CD4-positive, alpha-beta T cell treated with Interleukin-4 for 4 hours (primary cell): ENCODE measurements at regions not wholly inside any gene's neighbourhood (a gene's known extent, or its start where the extent isn't known, plus 50 kb on each side); places are given as distances from the start of the nearest gene placed in this dataset.
"Not testable (repeated sequence)": the region's sequence is repeated elsewhere in the genome, so short reads cannot be mapped to it uniquely, and the experiment has no call there.

Experiments used
- DNase-seq: peaks from one replicate; pipeline ENCODE4 v3.0.0-alpha.2; 2020

DNA sequence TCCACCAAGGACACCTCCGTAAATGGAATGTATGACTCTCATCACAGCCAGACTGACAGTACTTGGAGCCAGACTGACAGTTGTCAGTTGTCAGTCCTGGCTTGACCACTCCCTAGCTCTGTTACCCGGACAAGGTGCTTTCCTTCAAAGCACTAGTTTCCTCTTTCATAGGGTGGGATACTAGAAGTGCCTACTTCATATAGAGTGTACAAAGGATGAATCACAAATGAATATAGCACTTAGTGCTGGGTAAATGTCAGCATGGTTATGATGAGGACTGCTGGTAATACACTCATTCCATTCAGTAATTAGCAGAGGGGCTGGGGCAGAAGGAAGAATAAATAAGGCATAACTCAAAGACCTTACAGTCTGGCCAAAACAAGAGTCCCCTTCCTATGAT is 91.4 kb downstream of the ARL4C start:
- DNase-seq = no peak

DNA sequence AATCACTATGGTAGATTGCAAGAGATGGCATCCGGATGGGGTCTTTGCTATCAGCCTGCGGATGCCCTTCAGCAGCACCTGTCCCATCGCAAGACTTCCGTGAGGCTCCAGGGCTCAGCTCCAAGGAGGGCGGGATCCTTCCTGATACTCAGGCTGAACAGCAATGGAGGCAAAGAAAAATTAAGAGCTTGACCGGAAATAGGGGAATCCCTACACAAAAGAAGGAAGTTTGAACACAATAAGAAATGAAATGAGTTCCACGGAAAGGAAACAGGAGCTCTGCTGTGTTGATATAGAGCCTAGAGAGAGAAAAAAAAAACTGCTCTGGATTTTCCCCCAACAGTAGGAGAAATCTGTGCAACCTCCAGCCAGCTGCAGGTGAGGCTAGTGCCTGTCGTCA is 91.9 kb downstream of the ARL4C start:
- DNase-seq = no peak

DNA sequence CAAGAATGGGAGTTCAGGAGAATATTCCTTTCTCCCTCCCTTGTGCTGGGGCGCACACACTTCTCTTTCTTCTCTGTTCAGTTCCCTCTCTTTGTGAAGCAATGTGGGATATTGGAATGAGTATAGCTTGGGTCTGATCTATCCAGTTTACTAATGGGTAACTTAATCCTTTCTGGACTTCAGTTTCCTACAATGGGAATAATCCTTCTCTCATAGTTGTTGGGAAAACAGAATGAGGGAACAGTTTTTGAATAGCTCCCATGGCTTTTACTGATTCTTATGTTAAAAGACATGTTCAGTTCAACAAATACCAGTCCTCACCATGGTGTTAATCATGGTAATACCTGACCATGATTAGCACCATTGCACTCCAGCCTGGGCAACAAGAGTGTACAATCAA is 93.1 kb downstream of the ARL4C start:
- no peak for DNase-seq

DNA sequence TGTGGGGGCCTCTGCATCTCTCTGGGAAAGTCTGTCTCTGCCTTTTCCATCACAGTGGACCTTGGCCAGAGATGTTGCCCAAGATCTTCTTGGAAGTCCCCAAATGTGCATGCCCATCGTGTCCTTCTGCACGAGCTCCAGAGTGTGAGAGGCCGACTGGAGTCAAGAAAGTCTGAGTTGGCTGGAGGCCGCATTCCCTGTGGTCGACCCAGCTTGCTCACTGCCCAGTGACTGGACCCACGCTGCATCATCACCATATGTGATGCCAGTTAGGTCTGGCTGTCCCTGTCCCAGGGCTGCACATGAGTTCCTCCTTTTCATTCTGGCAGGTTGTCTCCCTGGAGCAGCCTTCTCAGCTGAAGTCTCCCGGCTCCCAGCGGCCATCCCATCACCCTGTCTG is 93.8 kb downstream of the ARL4C start:
- DNase-seq = no peak

DNA sequence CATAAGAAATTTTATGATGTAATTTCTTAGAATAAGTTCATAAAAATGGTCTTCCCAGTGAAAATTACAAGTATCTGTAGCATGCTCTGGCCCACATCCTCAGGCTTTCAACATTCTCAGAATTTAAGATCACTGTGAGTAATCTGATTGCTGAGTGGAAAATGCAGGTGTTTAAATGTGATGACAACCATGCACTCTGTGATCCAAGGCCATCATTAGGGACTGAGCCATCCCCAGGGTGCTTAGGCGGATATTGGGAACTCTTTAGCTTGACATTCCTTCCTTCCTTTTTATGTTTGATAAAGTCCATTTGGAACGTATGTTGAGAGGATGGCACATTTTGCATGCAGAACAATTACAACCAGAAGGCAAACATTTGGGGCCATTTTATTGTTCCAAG is 95.5 kb downstream of the ARL4C start:
- no peak for DNase-seq

DNA sequence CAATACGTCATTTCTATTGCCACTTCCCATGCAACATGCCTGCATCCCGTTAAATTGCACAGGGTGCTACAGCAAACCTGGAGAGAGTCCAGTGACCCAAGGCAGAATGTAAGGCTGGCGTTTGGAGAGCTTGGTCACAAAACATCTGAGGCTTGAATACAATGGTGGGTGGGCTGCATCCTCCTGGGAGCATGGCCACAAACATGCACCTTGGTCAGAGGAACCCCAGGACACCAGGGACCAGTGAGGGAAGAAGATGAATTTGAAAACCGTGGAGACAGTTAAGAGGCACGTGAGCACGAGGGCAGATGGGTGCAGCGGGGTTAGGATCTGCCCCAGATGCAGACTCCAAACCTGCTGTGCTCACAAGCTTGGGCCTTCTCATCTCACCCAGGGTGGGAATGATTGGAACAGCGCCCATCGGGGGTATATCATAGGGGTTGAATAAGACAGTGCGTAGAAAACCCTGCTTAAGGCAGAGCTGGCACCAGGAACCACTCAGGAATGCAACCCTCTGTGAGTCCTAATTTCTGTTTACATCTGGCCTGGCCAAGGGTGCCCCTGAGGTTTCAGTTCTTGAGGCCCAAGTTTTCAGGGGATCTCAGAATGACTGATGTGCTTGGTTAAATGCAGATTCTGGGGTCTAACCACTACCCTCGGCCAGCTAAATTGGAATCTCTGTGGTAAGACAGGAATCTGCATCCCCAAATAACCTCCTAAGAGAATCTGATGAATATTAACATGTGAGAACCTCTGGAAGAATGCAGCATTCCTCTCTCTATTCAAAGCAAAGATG is 97.2 kb downstream of the ARL4C start:
- DNase-seq = no peak

DNA sequence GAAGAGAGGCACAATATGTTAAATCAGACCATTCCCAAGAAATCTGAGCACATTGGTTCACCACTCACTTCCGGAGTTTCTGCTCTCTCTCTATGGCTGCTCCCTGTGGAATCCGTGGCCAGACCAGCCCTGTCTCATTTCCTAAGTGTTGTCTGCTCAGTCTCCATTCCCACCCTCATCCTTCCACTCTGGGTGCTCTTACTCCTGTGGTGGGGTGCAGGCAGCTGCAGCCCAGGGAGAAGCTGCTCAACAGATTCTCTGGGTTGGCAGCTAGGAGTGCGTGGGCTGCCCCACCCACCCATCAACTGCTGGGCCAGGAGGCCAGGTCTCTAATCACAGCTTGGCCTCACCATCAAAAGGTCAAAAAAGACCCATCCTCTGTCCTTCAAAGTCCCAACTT is 98.3 kb downstream of the ARL4C start:
- DNase-seq = no peak

DNA sequence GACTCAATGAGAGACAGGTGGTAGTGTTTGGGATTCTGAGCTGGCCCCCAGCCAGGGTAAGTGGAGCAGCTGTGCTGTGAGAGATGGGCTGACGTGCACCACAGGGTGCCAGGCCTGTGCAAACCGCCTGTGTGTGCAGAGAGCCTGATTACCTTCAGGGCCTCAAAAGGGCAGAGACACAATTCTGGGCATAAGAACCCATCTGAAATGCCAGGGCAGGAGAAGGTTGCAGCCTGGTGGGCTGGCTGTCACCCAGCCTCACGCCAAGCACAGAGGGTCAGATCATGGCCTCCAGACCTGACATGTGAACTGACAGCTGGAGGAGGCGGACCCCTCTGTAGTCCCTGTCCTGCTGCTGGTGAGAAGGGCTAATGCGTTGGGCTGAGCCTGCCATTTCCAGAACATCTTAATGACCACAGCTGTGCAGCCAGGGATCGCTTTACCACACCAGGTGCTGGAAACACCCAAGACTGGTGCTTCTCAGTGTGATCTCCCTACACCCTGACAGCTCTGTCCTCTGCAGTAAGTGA is 100.9 kb downstream of the ARL4C start:
- no peak for DNase-seq

DNA sequence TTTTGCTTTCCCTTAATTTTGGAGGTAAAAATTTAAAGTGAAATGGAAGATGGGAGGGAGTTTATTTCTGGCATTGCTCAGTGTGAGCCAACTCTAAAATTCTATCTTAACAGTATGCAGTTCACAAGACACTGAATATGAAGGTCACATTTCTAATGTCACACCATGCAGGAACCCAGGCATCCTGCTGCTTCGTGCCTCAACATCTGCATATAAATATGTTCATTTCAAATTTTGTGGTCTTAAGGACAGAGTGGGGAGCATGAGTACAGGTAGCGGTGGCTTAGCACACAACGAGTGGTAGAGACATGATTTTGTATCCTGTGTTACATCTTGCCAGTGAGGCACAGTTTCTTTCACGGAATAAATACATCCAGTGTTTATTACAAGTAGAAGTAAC is 102.4 kb downstream of the ARL4C start:
- no peak for DNase-seq

DNA sequence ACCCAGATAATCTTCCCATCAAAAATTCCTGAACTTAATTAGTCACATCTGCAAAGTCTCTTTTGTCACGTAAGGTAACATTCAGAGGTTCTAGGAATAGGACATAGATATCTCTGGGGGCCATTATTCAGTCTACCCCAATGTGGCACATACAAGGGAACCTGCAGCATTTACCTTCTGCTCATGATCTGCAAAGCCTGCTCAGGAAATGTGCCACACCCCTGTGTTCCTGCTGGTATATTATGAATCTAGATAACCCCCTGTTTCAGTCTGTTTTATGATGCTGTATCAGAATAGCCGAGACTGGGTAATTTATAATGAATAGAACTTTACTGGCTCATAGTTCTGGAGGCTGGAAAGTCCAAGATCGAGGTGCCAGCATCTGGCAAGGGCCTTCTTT is 103.5 kb downstream of the ARL4C start:
- peak; percentile 53 for DNase-seq

DNA sequence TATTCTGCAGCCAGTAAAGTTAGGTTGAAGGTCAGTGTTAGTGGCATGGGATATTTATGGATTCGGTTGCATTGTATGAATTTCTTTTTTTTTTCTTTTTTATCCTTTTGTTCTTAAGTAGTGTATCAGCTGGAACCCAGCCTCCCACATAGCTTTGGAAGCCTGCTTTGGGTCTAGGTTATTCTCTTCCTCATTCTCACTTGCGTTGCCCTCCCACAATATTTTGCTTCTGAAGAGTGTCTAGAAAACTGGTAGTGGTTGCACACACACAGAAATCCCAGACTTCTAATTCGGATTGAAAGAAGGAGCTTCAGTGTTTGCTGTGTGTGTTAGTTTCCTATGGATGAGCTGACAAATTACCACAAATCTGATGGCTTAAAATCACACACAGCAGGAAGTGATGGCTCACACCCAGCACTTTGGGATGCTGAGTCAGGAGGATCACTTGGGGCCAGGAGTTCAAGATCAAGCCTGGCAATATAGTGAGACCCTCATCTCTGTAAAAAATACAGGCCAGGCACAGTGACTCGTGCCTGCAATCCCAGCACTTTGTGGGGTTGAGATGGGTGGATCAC is 104.8 kb downstream of the ARL4C start:
- no peak for DNase-seq

DNA sequence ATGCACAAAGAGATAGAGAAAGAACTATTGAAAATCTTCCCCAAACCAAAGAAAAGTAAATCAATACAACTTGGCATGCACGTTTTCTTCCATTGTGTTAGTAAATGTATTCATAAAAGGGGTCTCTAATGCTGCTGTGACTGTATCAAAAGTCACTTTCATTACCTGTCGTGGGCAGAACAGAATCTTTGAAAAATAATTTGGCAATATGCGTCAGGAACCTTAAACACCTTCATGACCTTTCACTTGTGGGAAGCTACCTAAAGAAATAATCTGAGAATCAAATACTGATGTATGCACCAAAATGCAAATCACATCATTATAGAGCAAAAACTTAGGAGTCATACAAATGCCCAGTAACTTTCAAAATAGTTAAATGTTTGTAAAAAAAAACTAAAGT is 105.3 kb downstream of the ARL4C start:
- no peak for DNase-seq

DNA sequence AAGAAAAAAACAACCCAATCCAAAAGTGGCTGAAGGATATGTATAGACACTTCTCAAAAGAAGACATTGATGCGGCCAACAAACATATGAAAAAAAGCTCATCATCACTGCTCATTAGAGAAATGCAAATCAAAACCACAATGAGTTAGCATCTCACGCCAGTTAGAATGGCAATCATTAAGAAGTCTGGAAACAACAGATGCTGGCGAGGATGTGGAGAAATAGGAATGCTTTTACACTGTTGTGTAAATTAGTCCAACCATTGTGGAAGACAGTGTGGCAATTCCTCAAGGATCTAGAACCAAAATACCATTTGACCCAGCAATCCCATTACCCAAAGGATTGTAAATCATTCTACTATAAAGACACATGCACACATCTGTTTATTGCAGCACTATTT is 107.2 kb downstream of the ARL4C start:
- not testable (repeated sequence) for DNase-seq

DNA sequence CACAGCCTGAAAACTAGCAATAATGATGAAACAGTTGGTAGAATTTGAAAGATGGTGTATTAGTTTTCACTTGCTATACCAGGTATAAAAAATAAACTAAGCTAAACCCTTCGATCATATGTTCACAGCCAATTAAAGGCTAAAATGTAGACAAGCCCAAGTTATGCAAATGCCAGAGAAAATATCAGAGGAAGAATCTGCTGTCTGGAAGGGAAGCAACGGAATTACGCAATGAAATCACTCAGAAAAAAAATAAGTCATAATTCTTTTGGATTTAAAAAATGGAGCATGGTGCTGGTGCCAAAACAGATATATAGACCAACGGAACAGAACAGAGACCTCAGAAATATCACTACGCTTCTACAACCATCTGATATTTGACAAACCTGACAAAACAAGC is 108.3 kb downstream of the ARL4C start:
- no peak for DNase-seq

DNA sequence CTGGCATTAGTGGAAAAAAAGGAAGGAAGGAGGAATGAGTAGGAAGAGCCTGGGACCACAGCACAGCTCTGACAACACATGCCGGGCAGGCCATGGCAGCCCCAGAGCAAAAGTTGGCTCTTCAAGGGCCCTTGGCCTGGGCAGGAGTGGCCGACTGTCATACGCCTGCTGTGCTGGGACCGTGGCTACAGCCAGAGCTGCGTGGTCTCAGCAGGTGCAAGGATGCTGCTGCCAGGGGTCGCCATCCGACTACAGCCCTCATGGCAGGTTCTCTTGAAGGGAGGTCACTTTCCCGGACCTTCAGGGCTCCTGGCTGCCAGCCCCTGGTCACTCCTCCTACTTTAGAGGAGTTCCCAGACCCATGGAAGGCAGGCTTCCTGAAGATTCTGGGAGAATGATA is 109.9 kb downstream of the ARL4C start:
- DNase-seq = no peak

DNA sequence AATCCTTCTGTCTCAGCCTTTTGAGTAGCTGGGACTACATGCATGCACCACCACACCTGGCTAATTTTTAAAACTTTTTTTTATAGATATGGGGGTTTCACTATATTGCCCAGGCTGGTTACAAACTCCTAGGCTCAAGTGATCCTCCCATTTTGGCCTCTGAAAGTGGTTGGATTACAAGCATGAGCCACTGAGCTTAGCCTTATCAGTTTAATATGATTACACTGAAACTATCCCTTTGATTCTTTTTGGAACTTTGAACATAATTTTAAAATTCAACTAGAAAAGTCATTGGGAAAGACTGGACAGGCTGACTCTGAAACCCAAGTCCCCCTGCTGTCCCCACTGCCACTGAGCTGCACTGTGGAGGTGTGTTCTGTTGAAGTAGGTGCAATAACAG is 114.8 kb downstream of the ARL4C start:
- DNase-seq = no peak

DNA sequence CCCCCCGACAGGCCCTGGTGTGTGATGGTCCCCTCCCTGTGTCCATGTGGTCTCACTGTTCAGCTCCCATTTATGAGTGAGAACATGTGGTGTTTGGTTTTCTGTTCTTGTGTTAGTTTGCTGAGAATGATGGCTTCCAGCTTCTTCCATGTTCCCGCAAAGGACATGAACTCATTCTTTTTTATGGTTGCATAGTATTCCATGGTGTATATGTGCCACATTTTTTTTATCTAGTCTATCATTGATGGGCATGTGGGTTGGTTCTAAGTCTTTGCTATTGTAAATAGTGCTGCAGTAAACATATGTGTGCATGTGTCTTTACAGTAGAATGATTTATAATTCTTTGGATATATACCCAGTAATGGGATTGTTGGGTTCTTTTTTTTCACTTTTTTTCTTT is 117.9 kb downstream of the ARL4C start:
- not testable (repeated sequence) for DNase-seq

DNA sequence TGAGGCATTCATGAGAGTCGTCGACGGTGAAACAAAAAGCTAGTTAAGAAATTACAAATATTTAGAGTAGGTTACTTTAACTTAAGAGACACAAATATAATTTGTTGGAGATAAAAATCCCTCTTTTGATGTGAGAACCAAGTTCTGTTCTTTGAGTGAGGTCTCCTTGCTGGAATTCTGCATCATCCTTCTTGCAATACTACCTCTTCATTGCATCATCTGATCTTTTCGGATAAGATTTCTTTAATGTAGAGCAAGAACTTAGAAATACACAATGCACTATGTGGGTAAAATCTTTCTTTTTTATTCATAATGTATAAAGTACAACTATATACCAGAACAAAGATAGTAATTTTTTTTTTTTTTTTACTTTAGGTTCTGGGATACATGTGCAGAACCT is 118.4 kb downstream of the ARL4C start:
- DNase-seq = no peak

DNA sequence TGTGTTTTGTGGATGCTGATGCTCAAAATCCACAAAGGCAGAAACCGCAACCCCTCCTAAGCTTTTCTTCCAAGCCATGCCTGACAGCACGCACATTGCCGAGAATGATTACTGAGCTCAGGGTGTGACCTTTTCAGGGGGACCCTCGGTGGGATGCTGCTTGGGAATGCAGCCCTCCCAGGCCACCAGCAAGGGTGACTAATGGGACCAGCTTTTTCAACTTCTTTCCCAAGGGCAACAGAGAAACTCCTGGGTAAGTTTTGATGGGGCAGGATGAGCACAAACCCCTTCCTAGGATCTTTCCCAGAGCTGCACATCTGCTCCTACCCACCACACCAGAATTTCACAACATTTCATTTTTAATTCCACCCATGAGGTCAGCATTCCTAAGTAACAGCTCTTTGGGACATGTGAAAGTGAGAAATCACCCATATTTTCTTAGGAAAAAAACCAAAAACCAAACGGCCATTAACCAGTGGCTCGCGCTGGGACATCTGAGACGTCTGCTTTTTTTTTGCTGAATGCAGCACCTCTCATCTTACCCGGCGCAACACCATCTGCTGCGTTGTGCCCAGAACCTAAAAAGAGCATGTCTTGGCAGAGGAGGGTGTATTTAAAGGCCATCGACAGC is 119.0 kb downstream of the ARL4C start:
- no peak for DNase-seq

DNA sequence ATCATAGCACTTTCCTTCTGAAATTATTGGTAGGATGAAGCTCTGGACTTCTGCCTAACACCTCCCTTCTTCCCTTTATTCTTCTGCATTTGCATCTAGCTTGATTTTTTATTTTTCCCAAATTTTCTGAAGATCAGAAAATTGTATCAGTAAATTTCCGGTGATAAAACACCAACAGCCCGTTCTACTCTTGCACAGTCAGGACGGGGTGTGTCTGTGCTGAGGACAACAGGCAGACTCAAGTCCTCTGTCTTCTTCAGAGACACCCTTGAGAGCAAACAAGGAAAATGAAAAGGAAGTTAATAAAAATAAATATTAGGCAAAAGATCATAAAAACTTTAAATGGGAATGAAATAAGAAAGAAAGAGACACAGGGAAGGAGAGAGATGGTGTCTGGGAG is 120.7 kb downstream of the ARL4C start:
- DNase-seq = no peak

DNA sequence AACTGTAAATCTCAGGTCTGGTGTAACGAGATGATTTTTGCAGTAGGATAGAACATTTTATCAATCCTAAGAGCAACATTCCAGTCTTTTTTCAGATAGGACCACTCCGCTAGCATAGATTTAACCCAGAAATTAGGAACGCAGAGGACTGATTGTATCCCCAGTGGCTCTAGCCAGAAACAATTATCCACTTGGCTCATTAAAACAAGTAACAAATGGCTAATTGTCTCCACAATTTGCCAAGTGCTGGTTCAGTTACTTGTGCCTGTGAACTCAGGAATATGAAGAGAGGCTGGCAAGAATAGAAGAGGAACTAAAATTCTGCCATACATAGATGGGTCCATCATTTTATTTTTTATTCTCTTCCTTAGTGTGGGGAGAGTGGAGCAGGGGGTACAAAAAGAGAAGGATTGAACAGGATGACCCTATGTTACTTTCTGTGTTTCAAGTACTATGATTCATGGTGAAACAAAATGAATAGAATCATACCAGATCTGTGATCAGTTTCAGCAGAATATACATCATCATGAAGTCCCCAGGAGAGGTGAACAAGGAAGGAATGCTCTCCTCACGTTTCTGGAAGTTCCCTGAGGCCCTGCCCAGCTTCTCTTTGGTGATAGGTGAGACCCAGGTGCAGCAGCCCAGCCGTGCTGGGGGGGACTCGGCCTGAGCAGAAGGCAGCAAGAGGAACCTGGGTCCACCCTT is 121.6 kb downstream of the ARL4C start:
- no peak for DNase-seq

DNA sequence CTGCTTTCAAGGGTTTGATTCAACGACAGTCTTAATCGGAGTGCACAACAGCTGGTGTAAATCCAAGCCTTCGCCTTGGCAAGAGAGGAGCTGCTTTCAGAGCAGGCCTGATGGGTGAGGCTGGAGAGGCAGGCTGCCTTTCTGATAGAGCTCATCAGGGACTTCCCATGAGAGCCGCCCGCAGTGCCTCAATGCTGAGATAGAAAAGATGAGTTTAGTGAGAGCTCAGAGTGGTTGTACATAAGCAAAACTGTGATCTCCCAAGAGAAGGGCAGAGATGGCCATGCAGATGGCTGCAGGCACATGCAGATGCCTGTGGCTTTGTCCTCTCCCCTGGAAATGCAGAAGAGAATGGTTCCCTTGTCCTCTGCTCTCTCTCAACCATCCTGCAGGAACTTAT is 122.1 kb downstream of the ARL4C start:
- DNase-seq = no peak

DNA sequence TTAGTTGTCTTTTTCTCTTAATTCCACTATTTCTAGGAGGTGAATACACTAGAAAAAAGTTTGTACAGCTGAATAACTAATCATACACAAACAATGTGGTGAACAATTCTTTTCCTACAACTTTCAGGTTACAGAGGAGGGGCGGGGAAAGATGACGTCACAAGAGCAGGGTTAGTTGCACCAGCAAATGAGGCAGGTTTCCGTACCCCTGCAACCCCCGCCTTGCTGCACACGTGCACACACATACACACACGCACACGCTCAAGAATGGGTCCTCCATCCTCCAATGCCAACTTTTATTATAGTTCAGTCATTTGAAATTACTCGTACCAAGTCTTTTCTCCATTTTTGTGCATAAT is 122.8 kb downstream of the ARL4C start:
- DNase-seq = no peak
